Activated CD4-positive, alpha-beta T cell treated with anti-CD3 and anti-CD28 coated beads, Interleukin-2, amount 50 U/mL, for 1 hour (primary cell): ENCODE measurements at regions not wholly inside any gene's neighbourhood (a gene's known extent, or its start where the extent isn't known, plus 50 kb on each side); places are given as distances from the start of the nearest gene placed in this dataset.
"Not testable (repeated sequence)": the region's sequence is repeated elsewhere in the genome, so short reads cannot be mapped to it uniquely, and the experiment has no call there.

ENCODE experiments used
- DNase-seq: peaks from one replicate; pipeline ENCODE4 v3.0.0-alpha.2; 2020

- no peak for DNase-seq
These were observed 250.8 kb downstream of the DLL1 start for GRCh38 chr6:170040115-170040500.

GRCh38 chr6:170039156-170040114, 251.4 kb downstream of the DLL1 start:
- no peak for DNase-seq

- DNase-seq, result no peak
These were observed 252.2 kb downstream of the DLL1 start for GRCh38 chr6:170038708-170039107.

GRCh38 chr6:170038251-170038650, 252.6 kb downstream of the DLL1 start:
- DNase-seq, result no peak

GRCh38 chr6:170037541-170038250, 253.2 kb downstream of the DLL1 start:
- no peak for DNase-seq

GRCh38 chr6:170036916-170037315, 254.0 kb downstream of the DLL1 start:
- DNase-seq, result no peak

- not testable (repeated sequence) for DNase-seq
These were observed 254.5 kb downstream of the DLL1 start for GRCh38 chr6:170036367-170036766.

- no peak for DNase-seq
These were observed 255.0 kb downstream of the DLL1 start for GRCh38 chr6:170035901-170036304.

GRCh38 chr6:170035044-170035443, 255.8 kb downstream of the DLL1 start:
- DNase-seq, result no peak

- DNase-seq, result no peak
These were observed 256.6 kb downstream of the DLL1 start for GRCh38 chr6:170034294-170034693.

- no peak for DNase-seq
These were observed 257.2 kb downstream of the DLL1 start for GRCh38 chr6:170033666-170034065.

GRCh38 chr6:170032706-170033309, 258.1 kb downstream of the DLL1 start:
- DNase-seq, result no peak

- DNase-seq, result no peak
These were observed 258.7 kb downstream of the DLL1 start for GRCh38 chr6:170032197-170032596.

GRCh38 chr6:170031684-170032121, 259.2 kb downstream of the DLL1 start:
- no peak for DNase-seq

- DNase-seq, result no peak
These were observed 259.9 kb downstream of the DLL1 start for GRCh38 chr6:170030821-170031471.

GRCh38 chr6:170030284-170030815, 260.5 kb downstream of the DLL1 start:
- no peak for DNase-seq

- DNase-seq, result no peak
These were observed 261.2 kb downstream of the DLL1 start for GRCh38 chr6:170029416-170030283.

- DNase-seq, result no peak
These were observed 262.1 kb downstream of the DLL1 start for GRCh38 chr6:170028629-170029345.

GRCh38 chr6:170027647-170028043, 263.2 kb downstream of the DLL1 start:
- DNase-seq, result no peak

- DNase-seq, result no peak
These were observed 263.9 kb downstream of the DLL1 start for GRCh38 chr6:170026751-170027646.
